ENCODE measurements at regions not wholly inside any gene's neighbourhood (a gene's known extent, or its start where the extent isn't known, plus 50 kb on each side); places are given as distances from the start of the nearest gene placed in this dataset.

- TF ChIP-seq CTCF (IDR thresholded peaks at IDR 0.05) (no peak), POLR2A (IDR thresholded peaks at IDR 0.05) (no peak)
Observed at GRCh38 chr20:55390791-55391190, 614.5 kb downstream of the CBLN4 start.
